ENCODE measurements at regions not wholly inside any gene's neighbourhood (a gene's known extent, or its start where the extent isn't known, plus 50 kb on each side); places are given as distances from the start of the nearest gene placed in this dataset.
"Not testable (repeated sequence)": the region's sequence is repeated elsewhere in the genome, so short reads cannot be mapped to it uniquely, and the experiment has no call there.

GRCh38 chr11:94248301-94248700 is 56.1 kb upstream of the IZUMO1R start:
- not testable (repeated sequence) for TF ChIP-seq CTCF (IDR thresholded peaks at IDR 0.05; ENCODE audit: control extremely low read depth in 1 of 3, insufficient read depth in 1 of 3, low read depth in 1 of 3, low read length in 3 of 3); CREB1 (IDR thresholded peaks at IDR 0.05); RBBP5 (IDR thresholded peaks at IDR 0.05; ENCODE audit: borderline replicate concordance, low read depth, low read length); EZH2 (IDR thresholded peaks at IDR 0.05; ENCODE audit: low read depth, low read length, severe bottlenecking); POLR2A (IDR thresholded peaks at IDR 0.05; ENCODE audit: control extremely low read depth in 1 of 2, low read depth in 2 of 2, low read length in 2 of 2); RFX5 (IDR thresholded peaks at IDR 0.05; ENCODE audit: borderline replicate concordance, low read depth, low read length); PHF8 (conservative IDR thresholded peaks at IDR 0.05; ENCODE audit: low read depth, low read length); HDAC6 (IDR thresholded peaks at IDR 0.05; ENCODE audit: low read depth, low read length); KDM1A (IDR thresholded peaks at IDR 0.05; ENCODE audit: borderline replicate concordance, low read length); USF2 (IDR thresholded peaks at IDR 0.05; ENCODE audit: low read length); YY1 (IDR thresholded peaks at IDR 0.05; ENCODE audit: low read depth, low read length); MAX (IDR thresholded peaks at IDR 0.05); KDM5A (IDR thresholded peaks at IDR 0.05; ENCODE audit: low read length)
